ENCODE measurements at regions not wholly inside any gene's neighbourhood (a gene's known extent, or its start where the extent isn't known, plus 50 kb on each side); places are given as distances from the start of the nearest gene placed in this dataset.

DNA sequence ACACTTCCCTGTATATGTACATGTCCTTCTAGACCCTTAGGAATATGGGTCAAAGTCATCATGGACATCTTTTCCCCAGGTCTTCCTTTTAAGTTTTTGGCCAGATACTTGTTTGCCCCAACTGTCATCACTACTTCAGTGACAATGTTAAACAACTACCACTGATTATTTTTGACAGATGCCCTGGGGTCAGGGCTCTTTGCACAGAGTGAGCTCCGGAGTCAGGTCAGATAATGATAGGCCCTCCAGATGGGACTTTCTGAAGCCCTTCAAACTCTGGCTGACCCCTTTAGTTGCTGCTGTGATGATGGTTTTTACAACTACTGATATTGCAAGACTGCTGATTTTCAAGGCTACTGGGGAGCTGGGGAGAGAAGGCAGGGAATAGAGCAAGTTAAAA, 449.4 kb upstream of the HS6ST1 start:
- no peak for DNase-seq

DNA sequence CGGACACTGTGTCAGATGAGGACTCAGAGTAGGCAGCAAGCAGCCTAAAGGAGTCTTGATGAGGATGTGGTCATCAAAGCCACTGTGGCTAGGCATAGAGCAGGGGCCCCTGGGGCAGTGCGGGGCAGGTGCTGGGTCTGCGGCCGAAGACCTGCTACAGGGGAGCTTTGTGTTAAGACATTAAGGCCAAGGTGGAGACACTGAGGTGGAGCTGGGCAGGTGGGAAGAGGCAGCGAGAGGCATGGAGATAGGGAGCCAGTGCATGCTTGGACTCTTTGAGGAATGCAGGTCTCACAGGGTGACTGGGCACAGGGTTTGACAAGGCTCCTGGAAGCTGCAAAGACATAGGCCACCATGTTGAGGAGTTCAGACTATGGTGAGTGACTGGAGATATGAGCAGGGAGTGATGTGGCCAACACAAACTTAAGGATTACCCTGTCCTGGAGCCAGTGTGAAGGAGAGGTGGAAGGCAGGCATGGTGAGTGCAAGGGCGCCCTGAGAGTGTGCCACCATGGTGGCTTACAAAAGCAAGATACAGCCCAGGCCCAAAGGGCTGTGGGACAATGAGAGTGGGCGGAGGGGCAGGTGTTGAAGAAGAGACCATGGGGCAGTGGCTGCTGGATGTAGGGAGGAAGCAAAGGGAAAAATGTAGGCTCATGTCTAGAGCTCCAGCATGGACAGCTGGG, 450.9 kb upstream of the HS6ST1 start:
- no peak for DNase-seq

DNA sequence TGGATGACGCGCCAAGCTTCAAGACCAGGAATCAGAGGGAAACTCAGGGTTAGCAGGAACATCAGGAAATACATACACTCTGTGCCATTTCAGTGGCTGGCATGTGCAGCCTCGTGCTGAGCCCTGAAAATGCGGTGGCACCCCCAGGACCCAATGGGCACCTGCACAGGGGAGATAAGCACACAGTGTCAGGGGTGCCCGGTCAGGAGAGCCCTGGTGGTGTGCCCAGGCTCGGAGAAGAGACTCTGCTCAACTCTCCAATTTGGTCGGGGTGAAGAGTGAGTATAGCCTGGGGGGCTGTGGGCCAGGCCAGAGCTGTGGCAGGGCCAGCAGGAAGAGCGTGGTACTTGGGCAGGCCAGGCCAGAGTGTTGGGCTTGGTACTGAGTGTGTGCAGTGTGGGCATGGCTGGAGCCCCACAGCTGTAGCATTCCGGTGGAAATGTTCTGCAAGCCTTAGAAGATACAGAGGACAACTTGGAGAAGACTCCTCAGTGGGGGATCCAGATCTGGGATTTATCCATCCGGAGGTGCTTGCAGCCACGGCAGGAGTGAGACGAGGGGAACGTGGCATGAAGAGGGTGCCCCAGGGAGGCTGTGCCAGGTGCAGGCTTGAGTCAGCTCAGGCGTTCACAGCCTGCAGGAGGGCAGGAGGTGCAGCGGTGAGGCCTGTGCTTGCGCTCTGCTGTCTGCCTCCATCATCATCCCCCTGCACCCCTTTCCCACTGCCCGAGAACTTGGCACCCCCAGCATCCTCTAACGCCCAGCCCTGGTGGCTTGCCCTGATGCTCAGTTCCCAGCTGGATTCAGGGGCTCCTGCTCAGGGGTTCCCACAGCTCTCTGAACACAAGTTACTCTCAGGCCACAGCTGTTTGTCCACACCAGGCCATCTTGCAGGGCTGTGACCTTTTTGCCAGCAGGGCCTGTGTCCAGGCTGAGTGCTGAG, 451.7 kb upstream of the HS6ST1 start:
- DNase-seq = no peak

DNA sequence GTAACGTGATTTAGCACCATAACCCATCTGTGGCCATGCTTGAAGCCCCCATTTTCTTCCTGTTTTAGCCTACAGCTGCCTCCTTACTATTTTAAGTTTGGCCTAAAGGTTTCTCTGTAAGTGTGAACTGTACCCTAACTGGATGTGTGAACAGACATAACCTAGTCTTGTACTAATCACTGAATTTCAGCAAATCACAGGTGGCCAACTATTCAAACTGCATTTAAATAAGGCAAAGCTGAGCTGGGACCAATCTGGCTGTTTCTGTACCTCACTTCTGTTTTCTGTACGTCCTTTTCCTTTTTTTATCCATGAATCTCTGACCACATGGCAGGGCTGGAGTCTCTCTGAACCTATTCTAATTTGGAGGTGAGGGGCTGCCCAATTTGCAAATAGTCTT, 452.7 kb upstream of the HS6ST1 start:
- no peak for DNase-seq

DNA sequence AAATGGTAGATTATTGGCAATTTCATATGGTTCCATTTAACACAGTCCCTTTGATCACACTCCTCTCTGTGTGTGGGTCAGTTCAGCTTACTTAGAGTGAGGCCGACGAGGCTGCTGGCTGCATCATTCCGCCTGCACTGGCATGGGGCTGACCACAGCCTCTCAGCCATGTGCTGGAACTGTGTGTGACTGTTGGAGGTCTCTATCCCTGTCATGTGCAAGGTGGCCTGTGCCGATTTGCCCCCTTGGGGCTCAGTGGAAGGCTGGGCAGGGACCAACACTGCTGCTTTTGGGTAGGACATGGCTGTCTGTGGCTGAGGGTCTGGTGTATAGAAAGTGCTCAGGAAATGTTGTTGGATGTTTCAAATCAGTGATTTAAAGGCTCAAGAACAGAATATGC, 454.0 kb upstream of the HS6ST1 start:
- no peak for DNase-seq

DNA sequence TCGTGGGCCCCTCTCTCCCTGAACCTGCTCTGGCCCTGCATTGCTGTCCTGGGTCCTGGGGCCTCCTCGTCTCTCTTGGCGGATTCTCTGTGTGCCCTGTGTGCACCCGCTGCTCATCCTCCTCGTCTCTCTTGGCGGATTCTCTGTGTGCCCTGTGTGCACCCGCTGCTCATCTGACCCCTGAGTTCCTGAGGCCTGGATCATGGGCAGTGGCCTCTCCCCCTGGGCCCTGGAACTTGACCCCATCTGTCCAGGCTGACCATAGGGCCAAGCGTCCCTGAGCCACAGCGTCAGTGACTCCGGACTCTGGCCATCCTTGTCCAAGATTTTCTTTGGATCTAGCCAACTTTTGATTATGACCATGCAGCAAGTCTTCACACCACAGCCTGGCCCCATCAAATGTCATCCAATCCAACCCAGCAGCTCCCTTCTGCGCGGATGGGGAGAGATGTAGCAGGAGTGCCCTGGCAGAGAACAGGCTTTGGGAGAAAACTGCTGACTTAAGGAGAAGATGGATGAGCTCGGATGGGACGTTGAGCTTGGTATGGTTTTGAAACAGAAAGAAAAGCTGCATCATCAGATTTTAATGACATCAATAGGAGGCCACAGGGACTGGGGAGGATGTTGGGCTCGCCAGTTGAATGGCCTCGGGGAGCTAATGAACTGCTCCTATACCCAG, 455.1 kb upstream of the HS6ST1 start:
- no peak for DNase-seq

DNA sequence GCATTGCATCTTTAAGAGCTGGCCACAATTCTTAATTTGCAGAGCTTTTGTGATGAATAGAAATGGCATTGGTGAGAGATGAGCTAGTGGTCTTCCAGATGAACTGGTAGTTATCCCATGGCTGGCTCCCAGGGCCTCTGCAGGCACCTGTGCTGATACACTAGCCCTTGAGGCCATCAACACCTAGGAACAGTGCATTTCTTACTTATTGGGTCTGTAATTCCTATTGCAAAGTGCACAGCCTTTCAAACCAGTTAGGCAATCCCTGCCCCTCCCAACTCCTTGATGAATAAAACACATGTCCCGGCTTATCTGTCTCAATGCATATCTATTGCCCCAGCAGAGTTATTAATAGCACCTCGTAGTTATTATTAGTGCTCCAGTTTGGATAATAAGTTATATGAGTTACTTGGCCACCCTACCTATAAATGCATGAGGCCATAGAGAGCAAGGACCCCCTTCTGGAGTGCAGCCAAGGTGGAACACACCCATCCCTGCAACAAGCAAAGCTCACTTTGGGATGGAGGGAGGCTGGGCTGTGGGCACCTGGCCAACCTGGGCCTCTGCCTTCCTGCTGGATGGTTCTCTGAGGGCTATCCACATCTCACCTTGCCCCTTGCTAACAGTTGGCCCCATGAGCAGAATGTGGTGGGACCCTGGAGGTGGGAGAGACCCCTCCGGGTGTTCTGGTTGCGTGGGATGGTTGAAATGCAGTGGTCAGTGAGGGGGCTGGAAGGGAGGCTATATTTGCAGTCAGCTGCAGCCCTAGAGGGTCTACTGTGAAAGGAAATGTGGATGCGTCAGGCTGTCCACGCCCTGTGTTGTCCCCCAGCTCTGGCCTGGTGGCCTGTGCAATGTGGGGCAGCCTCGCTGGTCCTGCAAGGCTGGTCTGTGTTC, 455.9 kb upstream of the HS6ST1 start:
- DNase-seq = no peak

DNA sequence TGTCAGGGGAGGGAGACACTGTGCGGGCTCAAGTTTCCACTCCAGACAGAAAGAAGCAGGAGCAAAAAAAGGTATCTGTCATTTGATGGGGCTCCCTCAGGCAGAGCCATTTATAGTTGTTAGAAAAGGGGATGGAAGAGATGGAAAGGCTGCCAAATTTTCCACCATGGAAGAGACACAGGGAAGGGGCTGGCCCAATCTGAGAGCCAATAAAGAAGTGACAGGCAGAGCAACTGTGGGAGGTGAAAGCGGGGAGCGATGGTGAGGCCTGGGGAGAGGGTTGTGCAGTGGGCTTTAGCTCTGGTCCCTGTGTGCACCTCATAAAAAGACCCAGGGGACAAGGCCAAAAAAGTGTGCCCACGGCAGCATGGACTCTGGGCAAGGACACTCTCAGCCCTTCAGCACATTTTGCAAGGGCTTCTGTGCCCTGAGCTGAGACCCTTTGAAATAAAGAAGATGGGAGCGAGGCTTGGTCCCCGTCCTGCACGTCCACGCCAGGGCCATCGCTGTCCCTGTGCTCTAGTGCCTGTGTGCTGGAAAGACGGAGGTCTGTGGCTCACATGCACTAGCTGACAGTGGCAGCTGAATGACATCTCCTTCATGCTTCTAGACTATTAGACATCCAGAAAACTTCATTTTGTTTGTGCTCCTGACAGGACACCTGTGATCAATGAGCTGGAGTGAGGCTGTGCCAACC, 456.7 kb upstream of the HS6ST1 start:
- DNase-seq = no peak

DNA sequence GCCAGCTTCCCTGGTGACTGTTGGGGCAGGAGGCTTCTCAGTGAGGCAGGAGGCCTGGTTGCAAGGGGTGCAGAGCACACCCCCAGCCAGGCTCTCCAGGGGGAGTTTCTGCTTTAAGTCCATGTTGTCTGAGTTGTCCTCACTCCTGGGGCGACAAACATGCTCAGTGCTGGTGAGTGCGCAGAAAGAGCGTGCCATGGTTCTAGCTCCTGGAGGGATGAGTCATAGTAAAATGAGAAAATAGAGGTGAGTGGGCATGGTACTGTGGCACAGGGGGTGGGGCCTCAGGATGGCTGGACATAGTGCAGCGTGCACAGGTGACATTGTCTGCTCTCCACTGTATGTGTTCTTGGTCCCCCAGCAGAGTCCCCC, 457.2 kb upstream of the HS6ST1 start:
- DNase-seq = peak; percentile 19

DNA sequence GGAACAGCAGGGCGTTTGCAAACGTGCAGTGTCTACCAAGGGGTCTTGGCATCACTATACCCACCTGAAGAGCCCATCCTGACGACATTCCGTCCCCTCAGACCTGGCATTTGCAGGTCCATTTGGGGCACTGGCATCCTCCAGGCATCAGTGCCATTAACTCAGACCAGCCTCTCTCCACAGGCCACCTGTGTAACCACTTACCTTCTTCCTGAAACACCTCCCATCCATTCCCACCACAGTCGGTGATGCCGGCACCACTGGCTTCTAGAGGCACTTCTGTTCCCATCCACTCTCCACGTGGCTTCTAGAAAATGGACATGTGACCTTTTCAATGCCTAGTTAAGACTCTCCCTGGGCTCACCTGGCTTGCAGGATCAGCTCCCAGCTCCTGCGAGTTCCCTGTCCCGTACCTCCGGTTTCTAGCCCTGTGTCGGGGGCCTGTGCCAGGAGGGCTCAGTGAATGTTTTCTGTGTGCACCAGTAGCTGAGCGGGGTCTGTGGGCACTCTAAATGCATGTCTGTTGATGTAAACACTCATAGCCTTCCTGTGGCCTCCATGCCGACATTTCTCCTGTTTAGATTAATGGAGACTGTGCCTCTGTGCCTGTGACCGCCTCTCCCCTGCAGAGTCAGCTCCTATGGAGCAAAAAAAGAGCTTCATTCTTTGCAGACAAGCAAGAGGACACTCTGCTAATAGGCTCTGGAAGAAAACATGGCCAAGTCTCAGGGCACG, 458.0 kb upstream of the HS6ST1 start:
- no peak for DNase-seq

DNA sequence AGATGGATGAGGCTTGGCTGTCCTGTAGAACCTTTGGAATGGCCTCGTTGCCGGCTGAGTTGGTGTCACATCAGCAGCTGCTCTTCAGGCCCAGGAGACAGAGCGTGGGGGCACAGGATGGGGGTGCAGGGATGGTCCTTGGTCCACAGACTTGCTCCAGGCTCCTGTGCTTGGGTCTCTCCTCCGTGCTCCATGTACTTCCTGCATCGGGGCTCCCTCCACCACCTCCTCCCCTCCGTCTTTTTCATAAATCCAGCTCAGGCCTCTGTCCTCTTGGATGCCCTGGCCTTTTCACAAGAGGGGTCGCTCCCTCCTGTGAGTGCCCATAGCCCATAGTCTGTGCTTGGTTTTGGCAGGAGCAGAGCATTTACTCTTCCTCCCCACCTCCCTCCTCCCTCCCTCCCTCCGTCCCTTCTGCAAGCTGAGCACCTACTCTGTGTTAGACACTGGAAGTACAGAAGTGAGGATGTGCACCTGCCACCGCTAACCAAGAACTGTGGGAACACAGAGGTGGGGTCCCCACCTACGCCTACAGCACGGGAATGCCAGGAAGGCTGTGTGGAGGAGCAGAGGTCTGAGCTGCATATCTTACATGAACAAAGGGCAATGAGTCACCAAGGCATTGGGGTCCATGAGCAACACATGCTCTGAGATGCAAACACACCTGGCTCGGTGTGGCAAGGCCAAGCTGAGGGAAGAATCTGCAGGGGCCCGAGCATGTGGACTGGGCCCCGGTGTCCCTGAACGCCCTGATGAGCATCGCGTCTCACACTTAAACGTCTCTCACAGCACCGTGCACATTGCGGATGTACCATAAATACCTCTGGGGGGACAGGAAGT, 458.7 kb upstream of the HS6ST1 start:
- DNase-seq = peak; percentile 28

DNA sequence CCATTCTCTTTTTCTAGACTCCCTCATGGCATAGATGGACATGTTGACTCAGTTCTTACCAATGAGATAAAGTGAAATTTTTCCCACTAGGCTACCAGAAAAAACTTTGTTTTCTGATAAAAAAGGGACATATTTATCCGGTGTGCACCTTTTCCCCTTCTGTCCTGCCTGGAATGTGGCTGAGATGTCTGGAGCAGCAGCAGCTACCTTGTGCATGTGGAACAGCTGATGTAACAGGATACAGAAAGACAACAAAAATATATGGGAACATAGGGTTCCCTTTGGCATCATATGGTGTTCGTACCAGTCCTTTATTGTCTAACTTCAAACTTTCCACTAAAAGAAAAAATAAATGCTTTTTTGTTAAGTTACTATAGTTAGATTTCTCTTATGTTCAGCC, 460.2 kb upstream of the HS6ST1 start:
- no peak for DNase-seq

DNA sequence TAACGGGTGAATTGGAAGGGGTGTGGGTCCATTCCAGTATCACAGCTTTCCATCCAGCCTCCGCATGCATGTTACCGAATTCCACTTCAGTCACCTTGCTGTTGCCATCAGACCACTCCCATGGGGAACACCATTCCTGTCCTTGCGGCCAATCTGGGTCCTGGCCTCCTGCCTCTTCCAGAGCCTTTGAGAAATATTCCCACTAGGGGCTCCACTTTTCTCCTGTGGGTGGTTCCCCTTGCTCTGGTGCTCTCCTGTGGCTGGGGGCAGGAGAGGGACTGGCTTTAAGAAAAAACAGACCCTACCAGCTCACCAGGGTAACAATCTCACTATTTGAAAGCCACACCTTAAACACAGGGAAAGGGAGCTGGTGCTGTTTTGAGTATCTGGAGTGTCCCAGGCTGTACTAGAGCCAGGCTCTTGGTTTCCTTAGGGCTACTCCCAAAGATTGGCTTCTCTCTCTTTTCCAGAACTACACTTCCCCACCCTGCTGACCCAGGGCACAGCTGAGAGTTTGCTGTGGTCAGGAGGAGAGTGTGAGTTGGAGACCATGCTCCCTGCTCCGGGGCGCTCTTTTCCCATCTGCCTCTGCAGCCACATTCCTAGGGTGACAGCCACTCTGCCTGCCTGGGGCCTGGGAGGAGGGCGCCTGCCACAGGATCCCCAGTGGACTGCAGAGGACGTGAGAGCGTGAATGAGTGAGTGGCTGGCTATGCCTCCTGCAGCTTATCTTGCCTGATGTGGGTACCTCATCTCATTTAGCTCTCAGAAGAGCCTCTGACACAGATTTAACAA, 460.8 kb upstream of the HS6ST1 start:
- peak; percentile 28 for DNase-seq

DNA sequence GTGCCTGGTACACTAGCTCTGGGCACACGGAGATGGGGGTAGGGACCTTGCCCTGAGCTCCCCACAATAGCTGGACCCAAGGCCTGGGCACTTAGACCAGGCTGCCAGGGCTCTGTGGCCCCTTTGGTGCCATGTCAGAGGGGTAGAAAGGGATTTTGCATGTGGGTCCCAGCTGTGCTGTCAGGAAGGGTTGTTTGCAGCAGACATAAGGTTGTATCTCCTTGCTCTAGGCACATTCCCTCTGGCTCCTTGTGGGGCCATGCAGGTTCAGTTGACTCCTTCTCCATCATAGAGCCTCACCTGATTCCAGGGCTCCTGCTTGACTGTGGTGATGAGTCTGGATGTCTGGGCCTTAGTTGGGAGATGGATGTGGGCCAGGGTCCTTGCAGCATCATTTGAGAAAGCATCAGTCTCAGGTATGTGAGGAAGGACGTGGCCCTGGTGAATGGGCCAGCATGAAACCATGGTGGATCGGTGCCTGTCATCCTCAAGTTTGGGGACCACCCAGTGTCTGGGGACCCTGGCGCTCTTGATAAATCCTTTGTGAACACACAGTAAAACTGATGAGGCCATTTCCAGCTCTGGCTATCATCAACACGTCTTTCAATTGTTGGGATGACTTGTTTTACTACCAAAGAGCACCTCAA, 461.9 kb upstream of the HS6ST1 start:
- no peak for DNase-seq

DNA sequence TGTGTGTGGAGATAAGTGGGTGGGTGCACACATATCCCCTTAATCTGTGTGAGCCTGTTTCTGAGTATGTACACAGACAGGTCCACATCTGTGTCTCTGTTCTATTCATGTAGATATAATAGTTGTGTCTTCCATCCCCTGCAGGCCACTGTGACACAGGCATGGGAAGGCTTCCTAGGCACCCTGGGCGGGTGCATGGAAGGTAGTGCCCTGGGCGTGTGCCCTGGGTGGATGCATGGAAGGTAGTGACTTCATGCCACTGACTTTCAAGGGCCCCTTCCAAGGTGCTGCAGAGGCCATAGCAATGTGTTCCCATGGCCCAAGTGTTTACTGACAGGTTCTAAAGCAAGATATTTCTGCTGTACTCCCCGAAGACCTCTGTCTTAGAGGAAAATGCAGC, 462.5 kb upstream of the HS6ST1 start:
- no peak for DNase-seq

DNA sequence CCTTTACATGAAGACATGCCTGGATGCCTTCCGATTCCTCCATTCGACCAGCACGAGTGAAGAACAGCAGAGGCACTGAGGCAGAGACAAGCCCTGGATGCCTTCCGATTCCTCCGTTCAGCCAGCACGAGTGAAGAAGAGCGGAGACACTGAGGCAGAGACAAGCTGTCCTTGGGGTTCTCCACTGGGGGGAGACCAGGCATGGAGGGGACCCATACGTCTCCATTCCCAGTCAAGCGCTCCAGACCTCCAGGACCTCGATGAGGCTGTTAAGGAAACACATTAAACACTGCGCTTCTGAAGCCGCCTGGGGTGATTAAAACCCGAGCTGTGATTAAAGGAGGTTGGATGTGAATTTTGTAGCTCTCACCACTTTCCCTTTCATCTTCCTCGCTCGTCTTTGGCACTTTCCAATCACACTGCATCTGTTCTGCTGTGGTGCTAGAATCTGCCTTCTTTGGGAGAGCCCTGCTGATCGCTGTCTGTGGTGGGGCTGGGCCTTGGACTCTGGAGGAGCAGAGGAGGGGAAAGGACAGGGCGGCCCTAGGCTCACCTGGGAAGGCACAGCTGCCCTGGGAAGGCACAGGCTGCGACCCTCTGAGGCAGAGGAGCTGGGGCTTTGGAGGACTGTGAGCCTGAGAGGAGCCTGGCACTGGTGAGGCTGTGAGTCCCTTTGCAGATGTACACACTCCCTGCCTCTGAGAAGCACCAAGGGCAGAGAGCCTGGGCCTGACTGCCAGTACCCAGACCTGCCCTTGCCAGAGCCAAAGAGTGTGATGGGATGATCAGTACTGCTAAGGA, 463.1 kb upstream of the HS6ST1 start:
- DNase-seq = no peak

DNA sequence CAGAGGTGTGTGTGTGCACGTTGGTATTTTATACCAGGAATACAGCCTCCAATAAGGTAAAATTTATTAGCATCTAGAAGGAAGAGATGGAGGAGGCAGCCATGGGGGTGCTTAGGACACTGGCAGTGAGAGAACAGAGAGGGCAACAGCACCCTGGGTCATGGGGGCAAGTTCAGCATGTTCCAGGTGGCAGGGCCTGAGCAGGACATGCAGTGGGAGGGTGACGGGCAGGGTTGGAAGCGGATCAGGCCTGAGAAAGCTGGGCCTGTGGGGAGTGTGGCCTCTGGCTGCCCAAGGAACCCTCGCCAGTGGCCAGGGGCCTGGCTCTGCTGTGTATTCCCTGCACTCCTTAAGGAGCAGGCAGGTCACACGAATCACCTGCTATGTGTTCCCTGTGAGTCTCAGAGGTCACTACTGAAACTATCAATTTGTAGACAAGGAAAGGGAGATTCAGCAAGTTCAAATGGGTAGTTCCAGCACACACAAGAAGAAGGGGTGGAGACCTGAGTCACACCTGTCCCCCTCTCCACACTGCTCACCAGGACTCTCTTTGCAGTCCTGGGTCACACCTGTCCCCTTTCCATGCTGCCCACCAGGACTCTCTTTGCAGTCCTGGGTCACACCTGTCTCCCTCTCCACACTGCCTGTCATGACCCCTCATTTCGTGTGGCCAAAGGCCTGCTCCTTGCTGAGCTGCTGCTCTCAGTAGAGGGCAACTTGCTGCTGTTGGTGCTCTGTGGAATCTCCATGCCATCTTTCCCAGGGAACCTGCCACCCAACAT, 463.9 kb upstream of the HS6ST1 start:
- DNase-seq = peak; percentile 40

Data from activated CD8-positive, alpha-beta memory T cell treated with anti-CD3 and anti-CD28 coated beads for 24 hours (primary cell).